Neural cell (in vitro differentiated cells): ENCODE measurements at regions not wholly inside any gene's neighbourhood (a gene's known extent, or its start where the extent isn't known, plus 50 kb on each side); places are given as distances from the start of the nearest gene placed in this dataset.
A peak's percentile ranks its signal among the peaks of the same experiment; 100 is the strongest.

Experiments
- H2AFZ ChIP-seq: fragments of 200-600, 300-800 bp; sonication (generic), shearing (Covaris generic); 2 replicates; pipeline ENCODE4 v1.6.0; 2014; ENCODE audit warnings: low read depth, mild to moderate bottlenecking, antibody characterized with exemption, low read length, moderate library complexity
- H3F3A ChIP-seq: fragments of 200-600 bp; shearing (Covaris generic); 2 replicates; pipeline ENCODE4 v1.6.1; 2016; ENCODE audit warnings: mild to moderate bottlenecking, moderate library complexity, mixed read lengths, antibody characterized with exemption, low read length; ENCODE audit not compliant: insufficient read depth, poor library complexity, severe bottlenecking
- H3K27ac ChIP-seq: fragments of 200-600, 300-800 bp; sonication (generic), shearing (Covaris generic); 2 replicates; pipeline ENCODE4 v1.5.1; 2014; ENCODE audit warnings: mild to moderate bottlenecking, low read length, moderate library complexity
- H3K27me3 ChIP-seq: fragments of 300-800, 200-600 bp; sonication (generic), shearing (Covaris generic); 2 replicates; pipeline ENCODE4 v1.6.0; 2014; ENCODE audit warnings: mild to moderate bottlenecking, low read depth, low read length, moderate library complexity; ENCODE audit not compliant: insufficient read depth
- H3K36me3 ChIP-seq: fragments of 300-800, 200-600 bp; sonication (generic), shearing (Covaris generic); 2 replicates; pipeline ENCODE4 v1.5.1; 2014; ENCODE audit warnings: mild to moderate bottlenecking, antibody characterized with exemption, low read length, moderate library complexity; ENCODE audit not compliant: insufficient read depth
- H3K4me2 ChIP-seq: fragments of 300-800, 200-600 bp; sonication (generic), shearing (Covaris generic); 2 replicates; pipeline ENCODE4 v1.6.0; 2014; ENCODE audit warnings: mild to moderate bottlenecking, low read length
- H3K4me3 ChIP-seq: fragments of 300-800, 200-600 bp; sonication (generic), shearing (Covaris generic); 2 replicates; pipeline ENCODE4 v1.5.1; 2014; ENCODE audit warnings: mild to moderate bottlenecking, low read length, moderate library complexity
- H3K79me2 ChIP-seq: fragments of 200-600 bp; shearing (Covaris generic); replicated peaks from 2 replicates; pipeline ENCODE4 v1.6.0; 2014; ENCODE audit warnings: mild to moderate bottlenecking, low read length, moderate library complexity; ENCODE audit not compliant: insufficient read depth
- H3K9ac ChIP-seq: fragments of 300-800, 200-600 bp; sonication (generic), shearing (Covaris generic); 2 replicates; pipeline ENCODE4 v1.6.1; 2016; ENCODE audit warnings: mild to moderate bottlenecking, low read length, mixed read lengths
- H3K9me2 ChIP-seq: fragments of 200-600 bp; shearing (Covaris generic); 2 replicates; pipeline ENCODE4 v1.6.1; 2016; ENCODE audit warnings: mild to moderate bottlenecking, low read length, mixed read lengths; ENCODE audit not compliant: insufficient read depth
- H3K9me3 ChIP-seq: fragments of 200-600, 300-800 bp; sonication (generic), shearing (Covaris generic); 2 replicates; pipeline ENCODE4 v1.6.1; 2016; ENCODE audit warnings: mild to moderate bottlenecking, mixed run types, low read length, moderate library complexity, mixed read lengths
- H4K20me1 ChIP-seq: fragments of 200-600 bp; shearing (Covaris generic); 2 replicates; pipeline ENCODE4 v1.6.1; 2016; ENCODE audit warnings: mild to moderate bottlenecking, mixed run types; ENCODE audit not compliant: insufficient read depth
- EP300 ChIP-seq: fragments of 450-650 bp; conservative IDR thresholded peaks from 2 replicates; pipeline ENCODE4 v1.6.1; 2014; ENCODE audit warnings: antibody characterized with exemption, mild to moderate bottlenecking, moderate library complexity; ENCODE audit not compliant: poor library complexity, severe bottlenecking
- EZH2 ChIP-seq: fragments of 200-600, 300-800 bp; shearing (Covaris generic), sonication (generic); IDR thresholded peaks from 2 replicates; pipeline ENCODE4 v1.6.1; 2014; ENCODE audit warnings: antibody characterized with exemption, low read length, borderline replicate concordance, mild to moderate bottlenecking; ENCODE audit not compliant: insufficient read depth, poor library complexity, severe bottlenecking
- MXI1 ChIP-seq: fragments of 450-650 bp; conservative IDR thresholded peaks from 2 replicates; pipeline ENCODE4 v1.6.1; 2014; ENCODE audit warnings: antibody characterized with exemption, mild to moderate bottlenecking; ENCODE audit not compliant: poor library complexity, severe bottlenecking
- POLR2AphosphoS5 ChIP-seq: IDR thresholded peaks from 2 replicates; pipeline ENCODE4 v1.6.1; 2012
- RAD21 ChIP-seq: fragments of 450-650 bp; conservative IDR thresholded peaks from 2 replicates; pipeline ENCODE4 v1.6.1; 2014; ENCODE audit warnings: antibody characterized with exemption, mild to moderate bottlenecking, moderate library complexity
- SMC3 ChIP-seq: fragments of 450-650 bp; conservative IDR thresholded peaks from 2 replicates; pipeline ENCODE4 v1.6.1; 2014; ENCODE audit warnings: antibody characterized with exemption, mild to moderate bottlenecking, moderate library complexity; ENCODE audit not compliant: poor library complexity
- TAF1 ChIP-seq: IDR thresholded peaks from 2 replicates; pipeline ENCODE4 v1.6.1; 2012; ENCODE audit warnings: low read depth
- TF ChIP-seq, protein P1 (sequence below): fragments of 450-650 bp; IDR thresholded peaks from 2 replicates; pipeline ENCODE4 v1.5.1; 2014; ENCODE audit warnings: antibody characterized with exemption, mild to moderate bottlenecking, moderate library complexity; ENCODE audit not compliant: poor library complexity, severe bottlenecking
- TF ChIP-seq, protein P2 (sequence below): IDR thresholded peaks from 2 replicates; pipeline ENCODE4 v1.6.1; 2012; ENCODE audit warnings: borderline replicate concordance

DNA sequence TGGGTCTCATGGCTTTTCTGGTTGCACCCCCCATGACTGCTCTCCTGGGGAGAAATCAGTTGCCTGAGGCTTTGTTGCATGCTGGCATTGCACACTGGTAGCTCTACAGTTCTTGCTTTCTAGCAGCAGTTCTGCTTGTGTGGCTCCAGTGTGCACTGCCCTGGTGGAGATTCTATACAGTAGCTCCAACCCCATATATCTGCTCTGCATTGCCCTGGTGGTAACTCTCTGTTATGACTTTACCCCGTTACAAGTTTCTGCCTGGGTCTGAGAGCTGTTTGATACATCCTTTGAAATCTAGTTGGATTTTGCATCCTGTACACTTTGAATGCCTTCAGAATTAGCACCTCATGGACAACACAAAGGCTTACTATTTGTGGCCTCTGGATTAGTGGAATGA lies 241.4 kb upstream of the EPHA5 start:
- no peaks in the 10 kb centered on the region for H4K20me1 ChIP-seq
- H3K9ac ChIP-seq = no peak overlapping the region
- no peaks in the 10 kb centered on the region for H3K27me3 ChIP-seq
- no peak for TF ChIP-seq TAF1
- TF ChIP-seq POLR2AphosphoS5 = no peak
- TF ChIP-seq MXI1 = no peak
- TF ChIP-seq EP300 = no peak
- TF ChIP-seq SMC3 = no peak
- TF ChIP-seq, protein P1, sequence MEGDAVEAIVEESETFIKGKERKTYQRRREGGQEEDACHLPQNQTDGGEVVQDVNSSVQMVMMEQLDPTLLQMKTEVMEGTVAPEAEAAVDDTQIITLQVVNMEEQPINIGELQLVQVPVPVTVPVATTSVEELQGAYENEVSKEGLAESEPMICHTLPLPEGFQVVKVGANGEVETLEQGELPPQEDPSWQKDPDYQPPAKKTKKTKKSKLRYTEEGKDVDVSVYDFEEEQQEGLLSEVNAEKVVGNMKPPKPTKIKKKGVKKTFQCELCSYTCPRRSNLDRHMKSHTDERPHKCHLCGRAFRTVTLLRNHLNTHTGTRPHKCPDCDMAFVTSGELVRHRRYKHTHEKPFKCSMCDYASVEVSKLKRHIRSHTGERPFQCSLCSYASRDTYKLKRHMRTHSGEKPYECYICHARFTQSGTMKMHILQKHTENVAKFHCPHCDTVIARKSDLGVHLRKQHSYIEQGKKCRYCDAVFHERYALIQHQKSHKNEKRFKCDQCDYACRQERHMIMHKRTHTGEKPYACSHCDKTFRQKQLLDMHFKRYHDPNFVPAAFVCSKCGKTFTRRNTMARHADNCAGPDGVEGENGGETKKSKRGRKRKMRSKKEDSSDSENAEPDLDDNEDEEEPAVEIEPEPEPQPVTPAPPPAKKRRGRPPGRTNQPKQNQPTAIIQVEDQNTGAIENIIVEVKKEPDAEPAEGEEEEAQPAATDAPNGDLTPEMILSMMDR = no peak
- TF ChIP-seq EZH2 = no peak
- no peaks in the 10 kb centered on the region for H3K9me3 ChIP-seq
- no peaks in the 10 kb centered on the region for H3F3A ChIP-seq
- H3K27ac ChIP-seq = no peak overlapping the region
- no peak overlapping the region for H3K4me3 ChIP-seq
- H3K4me2 ChIP-seq = no peak overlapping the region
- no peaks in the 10 kb centered on the region for H3K79me2 ChIP-seq
- no peaks in the 10 kb centered on the region for H3K36me3 ChIP-seq
- no peaks in the 10 kb centered on the region for H3K9me2 ChIP-seq
- no peak overlapping the region for H2AFZ ChIP-seq

DNA sequence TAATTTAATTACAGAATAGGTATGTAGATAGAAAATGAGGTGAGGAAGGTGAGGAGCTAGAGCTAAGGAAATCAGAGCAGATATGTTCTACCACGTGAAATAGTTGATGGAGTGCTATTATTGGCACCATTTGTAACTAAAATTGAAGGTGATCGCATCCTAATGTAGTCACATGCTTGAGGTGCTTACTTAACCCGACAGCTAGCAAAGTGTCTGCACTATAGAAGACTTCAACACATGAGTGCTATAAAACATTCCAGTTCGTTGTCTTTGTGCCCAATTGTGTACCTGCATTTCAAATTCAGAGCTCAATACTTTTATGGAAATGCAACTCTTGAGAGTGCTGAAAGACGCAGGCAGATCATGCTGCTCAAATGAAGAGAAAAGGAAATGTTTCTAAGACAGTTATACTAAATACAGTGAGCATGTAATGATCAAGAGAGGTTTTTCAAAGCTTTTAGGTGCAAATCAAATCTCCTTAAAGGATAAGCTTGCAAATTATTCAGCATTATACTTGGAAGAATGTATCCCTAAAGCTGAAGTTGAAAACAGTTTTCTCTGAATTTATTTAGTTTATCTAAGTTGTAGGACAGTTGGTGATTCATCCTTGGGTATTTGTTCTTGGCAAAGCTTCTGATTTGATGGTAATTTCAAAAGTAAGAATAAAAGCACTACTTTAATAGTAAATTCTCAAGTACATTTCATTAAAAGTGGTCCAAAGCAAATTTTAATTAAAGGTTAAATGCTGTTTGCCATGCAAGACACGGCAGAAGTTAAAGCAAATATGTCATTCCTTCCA lies 223.9 kb upstream of the EPHA5 start:
- Histone ChIP-seq H3K27ac (peak overlapping the region; percentile 19), H2AFZ (no peak overlapping the region), H3K9ac (no peak overlapping the region), H3K9me3 (no peaks in the 10 kb centered on the region), H4K20me1 (no peaks in the 10 kb centered on the region), H3K79me2 (no peaks in the 10 kb centered on the region), H3F3A (no peaks in the 10 kb centered on the region), H3K27me3 (no peaks in the 10 kb centered on the region), H3K36me3 (no peaks in the 10 kb centered on the region), H3K4me3 (no peak overlapping the region), H3K9me2 (no peaks in the 10 kb centered on the region), H3K4me2 (no peak overlapping the region)
- no peak for TF ChIP-seq SMC3
- TF ChIP-seq, protein P1 = no peak
- peak; percentile 51 for TF ChIP-seq POLR2AphosphoS5
- TF ChIP-seq MXI1 = no peak
- no peak for TF ChIP-seq RAD21
- TF ChIP-seq TAF1 = no peak
- no peak for TF ChIP-seq EZH2
- TF ChIP-seq EP300 = peak; percentile 78
- TF ChIP-seq, protein P2, sequence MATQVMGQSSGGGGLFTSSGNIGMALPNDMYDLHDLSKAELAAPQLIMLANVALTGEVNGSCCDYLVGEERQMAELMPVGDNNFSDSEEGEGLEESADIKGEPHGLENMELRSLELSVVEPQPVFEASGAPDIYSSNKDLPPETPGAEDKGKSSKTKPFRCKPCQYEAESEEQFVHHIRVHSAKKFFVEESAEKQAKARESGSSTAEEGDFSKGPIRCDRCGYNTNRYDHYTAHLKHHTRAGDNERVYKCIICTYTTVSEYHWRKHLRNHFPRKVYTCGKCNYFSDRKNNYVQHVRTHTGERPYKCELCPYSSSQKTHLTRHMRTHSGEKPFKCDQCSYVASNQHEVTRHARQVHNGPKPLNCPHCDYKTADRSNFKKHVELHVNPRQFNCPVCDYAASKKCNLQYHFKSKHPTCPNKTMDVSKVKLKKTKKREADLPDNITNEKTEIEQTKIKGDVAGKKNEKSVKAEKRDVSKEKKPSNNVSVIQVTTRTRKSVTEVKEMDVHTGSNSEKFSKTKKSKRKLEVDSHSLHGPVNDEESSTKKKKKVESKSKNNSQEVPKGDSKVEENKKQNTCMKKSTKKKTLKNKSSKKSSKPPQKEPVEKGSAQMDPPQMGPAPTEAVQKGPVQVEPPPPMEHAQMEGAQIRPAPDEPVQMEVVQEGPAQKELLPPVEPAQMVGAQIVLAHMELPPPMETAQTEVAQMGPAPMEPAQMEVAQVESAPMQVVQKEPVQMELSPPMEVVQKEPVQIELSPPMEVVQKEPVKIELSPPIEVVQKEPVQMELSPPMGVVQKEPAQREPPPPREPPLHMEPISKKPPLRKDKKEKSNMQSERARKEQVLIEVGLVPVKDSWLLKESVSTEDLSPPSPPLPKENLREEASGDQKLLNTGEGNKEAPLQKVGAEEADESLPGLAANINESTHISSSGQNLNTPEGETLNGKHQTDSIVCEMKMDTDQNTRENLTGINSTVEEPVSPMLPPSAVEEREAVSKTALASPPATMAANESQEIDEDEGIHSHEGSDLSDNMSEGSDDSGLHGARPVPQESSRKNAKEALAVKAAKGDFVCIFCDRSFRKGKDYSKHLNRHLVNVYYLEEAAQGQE = no peak
